HepG2 (cell line): ENCODE measurements at regions not wholly inside any gene's neighbourhood (a gene's known extent, or its start where the extent isn't known, plus 50 kb on each side); places are given as distances from the start of the nearest gene placed in this dataset.

Experiments
- FOSL1 ChIP-seq: sonication (generic); formaldehyde crosslinking; IDR thresholded peaks from 2 replicates; pipeline ENCODE4 v1.9.0; 2021; ENCODE audit warnings: missing genetic modification reagents, borderline replicate concordance
- PAWR ChIP-seq: sonication (generic); formaldehyde crosslinking; IDR thresholded peaks from 2 replicates; pipeline ENCODE4 v1.4.0; 2020; ENCODE audit warnings: missing genetic modification reagents, mild to moderate bottlenecking, borderline replicate concordance
- SNAPC4 ChIP-seq: sonication (generic); formaldehyde crosslinking; IDR thresholded peaks from 2 replicates; pipeline ENCODE4 v1.4.0; 2020; ENCODE audit warnings: mild to moderate bottlenecking, missing genetic modification reagents
- ZNF687 ChIP-seq: sonication (generic); formaldehyde crosslinking; IDR thresholded peaks from 2 replicates; pipeline ENCODE4 v1.5.1; 2020; ENCODE audit warnings: mild to moderate bottlenecking, missing genetic modification reagents, moderate library complexity

- TF ChIP-seq ZNF687 (CRISPR knock-in tag): no peak
- TF ChIP-seq FOSL1 (CRISPR knock-in tag): no peak
- TF ChIP-seq SNAPC4 (CRISPR knock-in tag): no peak
- TF ChIP-seq PAWR (CRISPR knock-in tag): no peak
Measured at GRCh38 chr5:72623936-72624335, 116.7 kb upstream of the ZNF366 start (continued).
